HG03469 (cell line): ENCODE measurements at regions not wholly inside any gene's neighbourhood (a gene's known extent, or its start where the extent isn't known, plus 50 kb on each side); places are given as distances from the start of the nearest gene placed in this dataset.
"Not testable (repeated sequence)": the region's sequence is repeated elsewhere in the genome, so short reads cannot be mapped to it uniquely, and the experiment has no call there.

ENCODE experiments used
- ATAC-seq: cut with Tn5 transposase; IDR thresholded peaks from one replicate; pipeline ENCODE4 v1.9.1; 2021; ENCODE audit warnings: mild to moderate bottlenecking, moderate library complexity, moderate number of reproducible peaks; ENCODE audit not compliant: unreplicated experiment

DNA sequence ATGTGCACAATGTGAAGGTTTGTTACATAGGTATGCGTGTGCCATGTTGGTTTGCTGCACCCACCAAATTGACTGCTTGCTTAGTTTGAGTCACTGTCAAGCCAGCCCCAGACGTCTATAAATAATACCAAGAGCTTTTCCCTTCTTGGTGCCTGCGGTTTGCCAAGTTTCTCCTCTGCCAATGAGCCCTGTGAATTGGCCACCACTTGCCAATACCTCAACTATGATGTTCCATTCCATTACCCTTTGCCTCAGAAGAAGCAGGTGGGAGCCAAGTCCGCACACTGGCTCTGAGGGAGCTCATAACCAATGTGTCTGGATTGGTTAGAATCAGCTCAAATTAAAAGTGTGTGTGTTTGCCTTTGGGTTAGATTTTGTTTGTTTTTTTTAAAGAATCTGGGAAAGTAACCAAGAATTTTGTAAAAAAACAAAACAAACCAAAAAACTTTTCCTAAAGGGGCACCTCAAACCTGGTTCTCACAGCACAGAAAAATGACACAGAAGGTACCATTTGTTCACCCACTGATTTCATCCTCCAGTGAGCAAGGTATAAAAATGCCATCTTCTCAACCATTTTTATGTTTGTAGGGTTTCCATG is 209.3 kb upstream of the PRNP start:
- ATAC-seq, result no peak

DNA sequence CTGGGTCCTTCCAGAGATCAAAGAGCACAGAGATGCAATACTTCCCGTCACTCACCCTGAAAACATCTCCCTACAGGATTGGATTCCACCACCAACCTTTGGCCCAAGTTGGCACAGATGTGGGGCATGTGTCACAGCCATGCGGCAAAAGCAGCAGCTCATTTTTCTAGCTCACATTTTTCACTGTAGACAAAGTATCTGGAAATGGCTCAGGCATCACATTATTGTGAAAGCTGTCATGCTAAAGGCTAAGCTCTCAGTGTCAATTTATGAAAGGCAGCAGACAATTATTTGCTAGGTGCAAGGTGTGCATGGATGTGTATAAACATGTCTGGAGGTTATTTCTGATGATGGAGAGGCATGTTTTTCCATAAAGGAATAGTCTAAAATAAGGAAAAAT is 213.3 kb upstream of the PRNP start:
- ATAC-seq, result no peak

DNA sequence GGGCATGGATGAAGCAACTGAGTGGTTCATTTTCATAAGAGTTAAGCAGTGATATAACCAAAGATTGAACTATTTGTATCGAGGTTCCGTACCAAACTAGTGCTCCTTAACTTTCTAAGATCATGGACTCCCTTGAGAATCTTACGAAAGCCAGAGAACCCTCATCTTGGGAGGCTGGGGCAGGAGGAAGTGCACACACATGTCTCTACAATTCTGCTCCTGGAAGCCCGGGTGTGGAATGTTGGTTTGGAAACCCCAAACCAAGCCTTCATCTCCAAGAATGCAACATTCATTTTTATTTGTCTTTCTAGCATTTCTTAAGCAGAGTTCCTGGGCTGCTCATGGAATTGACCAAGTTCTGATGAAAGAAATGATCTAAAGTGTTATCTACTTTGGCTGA is 215.0 kb upstream of the PRNP start:
- no peak for ATAC-seq

DNA sequence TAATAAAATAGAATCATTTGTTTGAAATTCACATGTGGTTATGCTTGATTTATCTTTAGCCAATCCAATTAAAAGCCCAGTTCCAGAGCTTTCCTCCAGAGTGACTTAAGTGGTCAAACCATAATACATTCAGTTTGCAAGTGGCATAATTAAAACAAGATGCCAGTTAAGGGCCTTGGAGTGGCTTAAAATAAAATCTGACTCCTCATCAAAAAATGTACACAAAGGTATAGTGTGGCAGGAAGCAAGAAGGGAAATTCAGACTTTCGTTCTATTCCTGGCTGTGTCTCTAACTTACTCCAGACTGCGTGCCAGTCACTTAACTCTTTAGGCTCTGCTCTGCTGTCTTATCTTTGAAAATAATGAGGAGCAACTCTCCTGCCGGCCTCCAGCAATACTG is 215.9 kb upstream of the PRNP start:
- no peak for ATAC-seq

DNA sequence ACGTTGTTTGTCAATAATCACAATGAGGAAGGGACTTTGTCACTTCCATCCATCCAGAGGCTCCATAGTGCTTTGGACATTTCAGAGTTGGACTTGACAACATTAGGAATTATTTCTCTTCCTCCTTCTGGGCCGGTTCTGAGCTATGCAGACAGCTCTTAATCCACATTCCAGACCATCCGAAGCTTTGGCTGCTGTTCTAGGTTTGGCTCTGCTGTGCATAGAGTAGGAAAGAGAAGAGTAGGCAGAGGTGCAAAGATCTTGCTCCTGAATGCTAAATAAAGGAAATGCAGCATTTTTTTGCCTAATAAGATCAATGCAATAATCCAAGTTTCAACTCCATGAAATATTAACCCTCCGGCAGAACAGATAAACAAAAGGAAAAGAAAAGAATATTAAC is 216.3 kb upstream of the PRNP start:
- no peak for ATAC-seq

DNA sequence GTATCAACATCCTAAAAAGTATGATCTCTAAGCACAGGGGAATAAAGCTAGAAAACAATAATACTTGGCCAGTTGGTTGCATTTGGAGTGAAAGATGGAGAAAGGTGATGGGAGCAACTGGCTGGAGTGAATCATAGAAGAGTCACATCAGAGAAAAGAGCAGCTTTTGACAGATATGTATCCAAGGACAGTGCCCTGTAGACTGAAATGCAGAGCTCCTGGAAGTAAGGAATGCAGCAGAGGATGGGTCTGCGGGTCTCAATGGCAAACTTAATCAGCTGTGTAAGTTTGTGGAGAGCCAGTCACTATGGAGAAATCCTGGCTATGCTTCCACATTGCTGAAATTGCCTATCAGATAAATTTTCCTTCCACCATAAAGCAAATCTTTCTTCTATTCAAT is 218.1 kb upstream of the PRNP start:
- no peak for ATAC-seq

DNA sequence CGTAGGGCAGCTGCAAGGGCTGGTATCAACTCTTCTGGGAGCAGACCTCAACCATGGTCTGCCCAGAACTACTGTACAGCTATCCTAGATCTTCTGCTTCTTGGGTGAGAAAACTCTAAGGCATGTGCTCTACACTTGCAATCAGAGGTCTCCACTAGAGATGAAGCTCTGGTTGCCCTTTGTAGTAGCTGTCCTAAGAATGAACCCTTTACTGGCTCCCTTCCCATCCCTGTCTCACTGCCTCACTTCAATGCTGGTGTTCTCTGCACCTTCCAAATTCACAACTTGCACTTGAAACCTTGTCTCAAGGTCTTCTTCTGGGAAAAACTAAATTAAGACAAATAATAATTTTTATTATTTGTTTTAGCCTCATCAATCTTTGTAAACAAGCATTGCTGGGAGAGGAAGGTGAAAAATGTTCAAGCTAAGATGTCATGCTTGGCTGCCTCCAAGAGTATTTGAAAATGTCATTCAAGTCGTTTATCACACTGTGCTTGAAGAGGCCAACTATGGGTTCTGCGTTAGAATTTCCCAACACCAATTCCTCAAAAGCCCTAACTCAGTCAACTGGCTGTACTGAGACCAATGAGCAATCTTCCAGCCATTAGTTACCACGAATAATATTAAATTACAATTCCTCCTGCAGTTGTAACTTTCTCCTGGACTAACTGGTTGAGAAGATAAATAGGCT is 216.9 kb upstream of the ADRA1D start:
- no peak for ATAC-seq

DNA sequence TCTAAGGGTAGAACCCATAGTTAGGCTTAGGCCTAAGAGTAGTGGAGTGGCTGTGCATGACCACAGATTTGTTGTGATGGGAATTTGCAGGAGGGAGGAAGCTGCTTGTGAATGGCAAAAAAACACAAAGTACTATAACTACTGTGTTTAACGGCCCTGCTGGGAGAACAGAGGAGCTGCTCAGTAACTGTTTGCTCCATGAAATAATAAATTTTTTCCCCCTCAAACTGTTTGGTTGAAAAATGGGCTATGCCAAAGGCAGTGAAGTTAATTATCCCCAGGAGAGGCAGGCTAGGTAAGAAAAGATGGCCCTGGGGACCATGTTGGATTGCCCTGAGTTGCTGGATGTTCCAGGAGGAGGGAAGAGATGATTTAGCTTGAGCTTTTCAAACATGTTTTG is 216.1 kb upstream of the ADRA1D start:
- ATAC-seq, result no peak

DNA sequence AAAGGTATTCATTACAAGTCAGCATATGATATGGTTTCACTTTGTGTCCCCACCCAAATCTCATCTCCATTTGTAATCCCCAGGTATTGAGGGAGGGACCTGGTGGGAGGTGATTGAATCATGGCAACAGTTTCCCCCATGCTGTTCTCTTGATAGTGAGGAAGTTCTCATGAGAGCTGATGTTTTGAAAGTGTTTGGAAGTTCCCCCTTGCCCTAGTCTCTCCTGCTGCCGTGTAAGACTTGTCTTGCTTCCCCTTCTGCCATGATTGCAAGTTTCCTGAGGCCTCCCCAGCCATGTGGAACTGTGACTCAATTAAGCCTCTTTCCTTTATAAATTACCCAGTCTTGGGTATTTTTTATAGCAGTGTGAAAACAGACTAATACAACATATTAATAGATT is 213.7 kb upstream of the ADRA1D start:
- not testable (repeated sequence) for ATAC-seq

DNA sequence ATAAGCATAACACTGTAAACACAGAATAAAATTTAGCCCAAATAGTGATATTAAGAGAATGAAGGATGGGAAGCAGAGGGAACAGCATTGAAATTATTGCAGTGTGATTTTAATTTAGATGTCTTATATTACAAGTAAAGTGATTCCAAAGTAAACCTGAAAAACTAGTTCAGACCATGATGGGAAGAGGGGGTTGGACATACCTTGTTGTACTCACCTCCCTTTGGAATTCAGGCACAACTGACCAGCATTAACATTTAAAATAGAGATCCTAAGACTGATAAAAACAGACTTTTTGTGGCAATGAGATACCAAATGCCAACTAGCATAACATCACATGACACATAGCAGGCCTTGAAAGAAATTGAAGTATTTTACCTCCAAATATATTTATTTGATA is 210.0 kb upstream of the ADRA1D start:
- ATAC-seq, result no peak

DNA sequence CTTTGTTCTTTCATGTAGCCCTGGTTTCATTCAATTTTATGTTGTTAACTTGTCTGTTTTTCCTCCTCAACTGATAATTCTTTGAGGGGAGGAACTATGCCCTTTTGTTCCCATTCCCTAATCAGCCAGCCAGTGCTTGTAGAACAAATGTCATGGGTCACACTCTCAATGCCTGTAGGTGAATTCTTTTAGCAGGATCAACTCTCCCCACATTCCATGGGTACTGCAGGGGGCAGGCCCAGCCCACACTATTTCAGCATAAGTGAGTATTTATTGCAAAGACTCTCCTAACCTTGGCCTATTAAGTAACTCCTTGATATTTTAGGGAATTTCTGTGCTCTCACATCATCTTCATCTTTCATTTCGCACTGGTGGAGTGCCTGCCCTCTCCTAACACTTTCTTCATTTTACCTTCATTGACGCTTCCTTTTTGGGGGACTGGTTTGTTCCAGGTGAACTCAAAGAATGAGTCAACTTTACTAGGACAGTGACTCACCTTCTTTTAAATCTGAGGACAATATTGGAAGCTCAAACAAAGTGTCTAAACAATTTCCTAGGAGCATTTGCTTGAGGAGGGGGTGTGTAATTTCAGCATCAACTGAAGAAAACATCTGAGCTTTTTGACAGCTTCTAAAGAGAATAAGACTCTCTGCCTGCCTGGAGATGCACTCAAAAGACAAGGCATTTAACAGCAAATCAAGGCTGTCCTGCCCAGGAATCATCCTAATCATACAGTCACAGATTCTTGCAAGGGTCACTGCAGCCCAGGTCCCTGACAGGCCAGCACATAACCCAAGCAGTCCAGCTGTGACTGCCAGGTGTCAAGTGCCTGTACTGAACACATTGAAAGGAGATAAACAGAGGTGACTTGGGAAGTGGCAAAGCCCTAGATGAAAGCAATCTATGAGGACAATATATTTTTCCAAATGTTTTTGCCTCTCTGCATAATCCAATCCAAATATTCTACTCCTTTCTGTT is 208.8 kb upstream of the ADRA1D start:
- ATAC-seq, result no peak

DNA sequence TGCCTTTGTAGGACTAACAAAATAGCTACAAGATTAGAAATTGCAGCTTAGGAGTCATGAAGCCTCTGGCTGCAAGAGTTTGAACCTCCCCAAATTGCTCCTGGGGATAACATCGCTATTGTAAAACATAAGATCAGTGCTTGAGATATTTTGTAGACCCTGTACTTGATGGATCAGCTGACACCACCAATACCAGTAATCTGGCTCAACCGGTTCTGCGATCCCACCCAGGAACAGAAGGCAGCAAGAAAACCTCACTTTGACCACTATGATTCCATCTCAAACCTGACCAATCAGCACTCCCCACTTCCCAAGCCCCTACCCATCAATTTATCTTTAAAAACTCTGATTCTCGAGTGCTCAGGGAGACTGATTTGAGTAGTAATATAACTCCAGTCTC is 206.9 kb upstream of the ADRA1D start:
- ATAC-seq, result no peak

DNA sequence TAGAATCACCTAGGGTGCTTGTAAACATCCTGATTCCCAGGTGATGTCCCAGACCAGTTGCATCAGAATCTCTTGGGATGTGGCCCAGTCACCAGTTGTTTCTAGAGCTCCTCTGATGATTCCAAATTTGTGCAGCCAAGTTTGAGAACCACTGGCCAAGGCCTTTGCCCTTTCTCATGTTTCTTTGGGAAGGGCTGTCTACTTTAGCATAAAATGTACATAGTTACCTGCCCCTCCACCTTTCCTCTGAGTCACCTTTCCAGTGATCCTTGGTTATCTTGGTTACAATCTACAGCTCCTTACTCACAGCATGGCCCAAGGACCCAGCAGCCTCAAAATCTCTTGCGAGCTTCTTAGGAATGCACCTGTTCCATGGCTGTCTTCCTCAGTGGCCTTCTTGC is 206.2 kb upstream of the ADRA1D start:
- ATAC-seq, result no peak

DNA sequence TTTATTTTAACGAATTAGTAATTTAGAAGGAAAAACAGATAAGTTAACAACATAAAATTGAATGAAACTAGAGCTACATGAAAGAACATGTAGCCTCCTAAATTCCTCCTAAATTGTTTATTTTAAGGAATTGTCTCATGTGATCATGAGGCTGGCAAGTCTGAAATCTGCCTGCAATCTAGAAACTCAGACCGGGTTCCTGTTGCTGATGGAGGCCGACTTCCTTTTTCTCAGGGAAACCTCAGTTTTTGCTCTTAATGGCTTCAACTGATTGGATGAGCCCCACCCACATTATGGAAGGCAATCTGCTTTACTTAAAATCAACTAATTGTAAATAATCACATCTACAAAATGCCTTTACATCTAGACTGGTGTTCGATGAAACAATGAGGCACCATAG is 205.0 kb upstream of the ADRA1D start:
- no peak for ATAC-seq

DNA sequence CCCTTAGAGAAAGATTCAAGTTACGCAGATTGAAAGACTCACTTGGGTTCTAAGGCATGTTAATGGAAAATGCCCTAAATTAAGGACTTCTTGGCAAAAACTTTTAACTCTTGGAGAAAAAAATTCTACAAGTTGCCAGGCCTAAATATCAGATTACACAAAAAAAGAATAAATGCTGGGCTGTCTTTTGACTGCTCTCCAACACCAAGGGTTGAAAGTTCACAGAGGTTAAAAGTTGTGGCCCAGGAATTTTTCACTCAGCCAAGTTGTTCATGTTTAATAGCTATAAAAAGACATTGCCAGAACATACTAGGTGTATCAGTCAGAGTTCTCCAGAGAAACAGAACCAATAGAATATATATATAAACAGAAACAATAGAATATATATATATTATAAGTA is 204.3 kb upstream of the ADRA1D start:
- ATAC-seq, result no peak

DNA sequence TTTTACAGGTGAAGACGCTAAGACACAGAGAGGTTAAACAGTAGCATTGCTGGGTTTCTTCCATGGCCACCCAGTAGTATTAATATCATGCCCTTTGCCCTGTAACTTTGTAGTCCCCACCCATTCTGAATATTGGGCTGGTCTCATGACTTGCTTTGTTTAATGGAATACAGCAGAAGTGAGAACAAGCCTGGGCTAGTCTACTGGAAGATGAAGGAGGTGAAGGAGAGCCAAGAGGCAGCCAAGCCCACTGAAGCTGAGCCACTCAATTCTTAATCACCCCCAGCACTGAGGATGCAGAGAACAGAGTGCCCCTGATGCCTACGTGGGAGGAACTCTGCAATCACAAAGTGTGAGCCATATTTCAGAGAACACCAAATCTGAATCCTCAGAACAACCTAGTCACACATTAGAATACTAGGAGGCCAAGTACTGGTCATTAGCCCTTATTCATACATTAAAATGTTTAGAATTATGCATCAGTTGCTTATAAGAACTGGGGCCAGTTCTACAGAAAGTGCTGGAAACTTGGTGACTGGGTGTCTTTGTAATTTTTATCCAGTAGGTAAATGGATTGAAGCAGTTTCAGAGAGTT is 202.5 kb upstream of the ADRA1D start:
- ATAC-seq, result no peak

DNA sequence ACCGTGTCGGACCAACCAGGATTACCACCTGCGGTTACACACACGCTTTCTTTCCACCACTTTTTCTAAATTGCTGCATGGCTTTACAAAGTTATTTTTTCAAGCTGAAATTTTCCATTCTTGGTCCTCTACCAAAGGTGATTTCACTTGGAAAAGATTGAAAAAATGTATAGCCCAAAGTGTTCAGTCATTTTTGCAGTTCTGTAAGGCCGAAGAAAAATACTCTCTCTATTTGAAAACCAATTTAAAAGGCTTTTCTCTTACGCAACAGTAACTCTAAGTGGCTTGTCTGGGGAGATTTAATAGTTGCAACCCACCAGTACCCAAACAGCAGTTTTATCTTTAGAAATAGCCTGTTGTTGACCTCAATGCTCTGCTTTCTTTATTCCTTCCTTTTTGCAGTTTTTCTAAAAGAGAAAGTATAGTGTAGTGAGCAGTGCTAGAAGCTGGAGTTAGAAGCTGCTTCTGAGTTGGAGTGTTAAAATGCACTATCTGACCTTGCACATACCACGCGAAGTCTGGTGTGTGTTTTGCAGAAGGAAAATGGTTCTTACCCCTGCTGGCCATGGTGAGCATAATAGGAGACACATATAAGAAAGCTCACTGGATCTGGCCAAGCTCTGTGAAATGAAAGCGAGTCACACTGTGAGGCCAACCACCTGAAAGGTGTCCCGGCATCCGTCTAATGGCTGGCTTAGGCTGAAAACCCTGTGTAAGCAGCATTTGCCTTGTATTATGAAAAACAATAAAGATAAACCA is 201.0 kb upstream of the ADRA1D start:
- no peak for ATAC-seq

DNA sequence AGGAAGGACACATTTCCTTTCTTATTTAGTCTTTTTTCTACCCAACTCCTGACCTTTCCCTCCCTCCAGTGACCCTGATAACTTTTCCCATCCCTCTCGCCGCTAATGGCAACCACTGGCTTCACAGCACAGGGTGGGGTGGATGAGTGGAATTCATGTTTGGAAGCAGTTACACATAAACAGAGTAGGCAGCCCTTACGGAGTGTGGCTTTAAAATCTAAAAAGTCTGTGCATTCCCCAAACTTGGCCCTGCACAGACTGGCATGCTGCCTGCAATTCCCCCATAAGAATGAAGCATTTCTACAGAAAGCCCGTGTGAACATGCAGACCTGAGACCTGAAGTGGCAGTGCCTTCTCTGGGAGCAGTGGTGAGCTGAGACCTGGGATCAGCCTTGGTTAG is 196.7 kb upstream of the ADRA1D start:
- ATAC-seq, result no peak

DNA sequence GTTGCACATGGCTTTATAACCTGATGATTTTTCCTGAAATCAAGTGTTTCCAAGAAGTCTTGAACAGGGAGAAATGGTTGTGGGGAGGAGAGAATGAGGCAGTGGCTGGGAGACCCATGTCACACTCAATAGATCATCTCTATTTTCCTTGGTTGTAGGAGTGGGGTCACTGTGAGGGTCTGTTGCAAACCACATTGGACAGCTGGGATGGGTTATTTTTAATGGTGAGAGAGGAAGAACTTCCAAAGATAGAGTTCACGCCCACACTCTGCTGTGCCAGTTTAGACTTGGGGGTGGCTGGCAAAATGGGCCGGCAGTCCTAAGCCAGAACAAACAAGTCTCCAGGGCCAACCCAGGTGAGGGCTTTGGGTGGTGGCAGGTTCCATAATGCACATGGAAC is 196.2 kb upstream of the ADRA1D start:
- no peak for ATAC-seq

DNA sequence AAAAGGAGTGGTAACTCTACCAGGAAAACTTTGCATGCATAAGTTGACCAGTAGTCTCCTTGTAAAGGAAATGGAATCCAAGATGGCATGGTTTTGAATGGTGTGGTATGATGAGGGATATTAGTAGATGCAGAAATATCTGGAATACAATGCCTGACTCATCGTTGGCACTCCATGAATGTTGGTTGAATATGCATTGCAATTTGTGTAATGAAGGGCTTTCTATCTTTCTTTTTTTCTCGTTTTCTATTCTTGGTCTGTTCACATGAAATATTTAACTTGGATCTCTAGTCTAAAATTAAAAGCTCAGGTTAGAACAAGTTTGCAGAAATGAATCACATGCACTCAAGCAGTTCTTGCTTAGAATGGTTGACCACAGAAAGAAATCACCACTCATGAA is 195.3 kb upstream of the ADRA1D start:
- no peak for ATAC-seq

DNA sequence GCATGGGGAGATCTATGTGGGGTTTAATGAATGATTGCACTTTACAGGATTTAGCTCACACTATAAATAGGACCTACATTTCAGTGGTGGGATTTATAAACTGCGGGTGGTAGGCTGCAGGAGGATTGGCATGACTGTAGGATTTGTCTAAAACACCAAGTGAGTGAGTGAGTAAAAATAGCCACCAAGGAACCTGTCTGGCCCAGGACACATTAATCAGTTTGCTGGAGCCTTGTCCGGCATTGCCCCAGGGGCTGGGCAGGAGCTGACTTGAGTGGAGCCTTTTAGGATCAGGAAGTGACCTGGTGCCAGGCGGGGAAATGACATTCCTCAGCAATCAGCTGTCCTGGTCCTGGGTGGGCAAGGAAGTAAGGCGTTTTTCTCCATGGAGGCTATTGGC is 193.9 kb upstream of the ADRA1D start:
- no peak for ATAC-seq
